ENCODE measurements at regions not wholly inside any gene's neighbourhood (a gene's known extent, or its start where the extent isn't known, plus 50 kb on each side); places are given as distances from the start of the nearest gene placed in this dataset.

DNA sequence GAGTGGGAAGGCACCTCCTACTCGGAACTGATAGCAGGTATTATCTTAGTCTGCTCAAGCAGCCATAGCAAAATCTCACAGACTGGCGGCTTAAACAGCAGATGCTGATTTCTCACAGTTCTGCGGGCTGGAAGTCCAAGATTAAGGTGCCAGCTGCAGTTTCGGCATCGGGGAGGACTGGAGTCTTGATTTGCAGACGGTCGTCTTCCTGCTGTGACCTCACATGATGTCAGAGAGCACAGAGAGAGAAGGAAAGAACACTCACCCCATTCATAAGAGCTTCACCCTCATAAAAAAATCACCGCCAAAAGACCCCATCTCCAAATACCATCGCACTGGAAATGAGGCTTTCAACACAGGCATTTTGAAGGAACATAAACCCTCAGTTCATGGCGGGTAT, 216.5 kb upstream of the PITRM1 start:
- Histone ChIP-seq H3K36me3 (no peaks in the 10 kb centered on the region), H3K27me3 (peaks cover 0 to 3% (median 0%) of the 10 kb centered on the region in 9 donors), H3K4me1 (no peaks in the 10 kb centered on the region), H3K27ac (no peak overlapping the region), H3K4me3 (no peak overlapping the region), H3K9me3 (peaks cover 0 to 14% (median 7%) of the 10 kb centered on the region in 12 donors)
- 59 to 69% (median 61%) methylated on average over 10 of the region's 10 CpGs for WGBS, 4 donors
- intact Hi-C loops (cut with DNase I): no loop called here
- DNase-seq: no peak
- no peak for TF ChIP-seq POLR2A (IDR thresholded peaks at IDR 0.05)
- TF ChIP-seq CTCF (IDR thresholded peaks at IDR 0.05): no peak
- ATAC-seq: no peak

DNA sequence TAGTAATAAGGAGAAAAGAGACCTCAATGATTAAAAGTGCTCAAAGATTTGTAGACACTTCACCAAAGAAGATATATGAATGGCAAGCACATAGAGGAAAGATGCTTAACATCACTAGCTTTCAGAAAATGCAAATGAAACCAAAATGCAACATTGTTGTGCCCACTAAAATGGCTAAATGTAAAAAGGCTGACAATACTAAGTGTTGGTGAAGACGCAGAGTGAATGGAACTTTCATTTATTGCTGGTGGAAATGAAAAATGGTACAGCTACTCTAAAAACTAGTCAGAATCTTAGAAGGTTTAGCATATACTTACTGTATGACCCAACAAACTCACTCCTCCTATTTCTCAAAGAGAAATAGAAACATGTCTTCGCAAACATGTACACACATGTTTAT, 212.9 kb upstream of the PITRM1 start:
- no peak overlapping the region for H3K4me3 ChIP-seq
- no peak overlapping the region for H3K27ac ChIP-seq
- no peaks in the 10 kb centered on the region for H3K4me1 ChIP-seq
- H3K9me3 ChIP-seq: peaks cover 0 to 14% (median 7%) of the 10 kb centered on the region in 12 donors
- intact Hi-C loops (cut with DNase I): no loop called here
- no peak for ATAC-seq
- no peaks in the 10 kb centered on the region for H3K36me3 ChIP-seq
- peaks cover 0 to 3% (median 0%) of the 10 kb centered on the region in 9 donors for H3K27me3 ChIP-seq
- TF ChIP-seq POLR2A (IDR thresholded peaks at IDR 0.05) (no peak), CTCF (IDR thresholded peaks at IDR 0.05) (no peak)
- WGBS, 4 donors: 94 to 98% (median 96%) methylated on average over 2 of the region's 2 CpGs
- DNase-seq: no peak

DNA sequence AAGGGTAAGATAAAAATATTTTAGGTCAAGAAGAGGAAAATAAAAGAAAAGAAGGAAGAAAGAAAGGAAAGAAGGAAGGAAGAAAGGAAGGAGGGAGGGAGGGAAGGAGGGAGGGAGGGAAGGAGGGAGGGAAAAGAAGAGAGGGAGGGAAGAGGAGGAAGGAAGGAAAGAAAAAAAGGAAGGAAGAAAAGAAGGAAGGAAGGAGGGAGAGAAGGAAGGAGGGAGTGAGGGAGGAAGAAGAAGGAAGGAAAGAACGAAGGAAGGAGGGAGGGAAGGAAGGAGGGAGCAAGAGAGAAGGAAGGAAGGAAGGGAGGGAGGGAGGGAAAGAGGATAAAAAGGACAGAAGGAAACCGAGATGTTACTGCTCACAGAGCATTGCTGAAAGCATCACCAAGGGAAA, 209.5 kb upstream of the PITRM1 start:
- H3K4me3 ChIP-seq: no peak overlapping the region
- H3K9me3 ChIP-seq: peaks cover 0 to 20% (median 8%) of the 10 kb centered on the region in 12 donors
- H3K27me3 ChIP-seq: no peaks in the 10 kb centered on the region
- no peak for TF ChIP-seq CTCF (IDR thresholded peaks at IDR 0.05)
- no peak for TF ChIP-seq POLR2A (IDR thresholded peaks at IDR 0.05)
- no peaks in the 10 kb centered on the region for H3K36me3 ChIP-seq
- WGBS, 4 donors: 55 to 77% (median 67%) methylated on average over 2 of the region's 2 CpGs
- ATAC-seq (no peak), DNase-seq (no peak)
- intact Hi-C loops (cut with DNase I): no loop called here
- H3K4me1 ChIP-seq: no peaks in the 10 kb centered on the region
- H3K27ac ChIP-seq: no peak overlapping the region

DNA sequence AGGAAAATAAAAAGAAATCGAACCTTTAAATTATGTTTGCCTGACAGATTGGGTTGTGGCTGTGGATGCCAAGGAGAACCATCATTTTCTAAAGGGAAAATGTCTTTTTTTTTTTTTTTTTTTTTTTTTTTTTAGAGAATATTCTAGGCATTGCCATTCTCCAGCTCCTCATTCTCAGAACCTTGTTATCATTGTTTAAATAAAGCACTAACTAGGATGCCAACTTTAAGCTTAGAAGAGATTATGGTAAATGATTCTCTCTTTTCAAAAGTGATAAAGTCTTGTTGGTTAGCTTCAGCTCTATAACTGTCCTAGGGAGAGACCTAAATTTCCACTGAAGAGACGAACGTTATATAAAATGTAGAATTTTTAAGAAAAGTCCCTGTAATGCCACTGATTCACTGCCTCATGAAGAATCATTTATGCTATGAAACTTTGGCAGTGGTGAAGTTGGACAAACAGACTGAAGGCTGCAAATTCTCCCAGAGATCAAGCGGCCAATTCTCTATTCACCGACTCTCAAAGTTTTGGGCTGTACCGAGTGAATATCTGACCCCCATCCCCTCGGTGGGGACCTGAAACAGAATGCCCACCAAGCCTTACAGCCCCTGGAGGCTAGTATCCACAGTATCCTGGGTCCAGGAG, 207.9 kb upstream of the PITRM1 start:
- ATAC-seq: no peak

More for the DNA sequence above, 207.9 kb upstream of the PITRM1 start:
- H3K4me1 ChIP-seq: no peaks in the 10 kb centered on the region
- no peak overlapping the region for H3K4me3 ChIP-seq
- no peaks in the 10 kb centered on the region for H3K36me3 ChIP-seq
- intact Hi-C loops (cut with DNase I): no loop called here
- WGBS, 4 donors: 90 to 94% (median 92%) methylated on average over 7 of the region's 7 CpGs
- DNase-seq: no peak
- H3K27ac ChIP-seq: no peak overlapping the region
- TF ChIP-seq POLR2A (IDR thresholded peaks at IDR 0.05) (no peak), CTCF (IDR thresholded peaks at IDR 0.05) (no peak)
- no peaks in the 10 kb centered on the region for H3K27me3 ChIP-seq
- H3K9me3 ChIP-seq: peaks cover 0 to 13% (median 4%) of the 10 kb centered on the region in 12 donors

Data from heart left ventricle (tissue), 16 donors.